GM18517 (cell line): ENCODE measurements at regions not wholly inside any gene's neighbourhood (a gene's known extent, or its start where the extent isn't known, plus 50 kb on each side); places are given as distances from the start of the nearest gene placed in this dataset.

Experiments used
- ATAC-seq: cut with Tn5 transposase; IDR thresholded peaks from one replicate; pipeline ENCODE4 v1.9.1; 2021; ENCODE audit warnings: mild to moderate bottlenecking, moderate library complexity; ENCODE audit not compliant: unreplicated experiment

- no peak for ATAC-seq
These were observed 591.0 kb downstream of the EPHA4 start for GRCh38 chr2:220980966-220981675.

GRCh38 chr2:220981926-220982325 is 590.2 kb downstream of the EPHA4 start:
- ATAC-seq, result no peak

- ATAC-seq, result no peak
These were observed 586.5 kb downstream of the EPHA4 start for GRCh38 chr2:220985561-220985960.

- ATAC-seq, result no peak
These were observed 584.3 kb downstream of the EPHA4 start for GRCh38 chr2:220987839-220988238.

GRCh38 chr2:220991972-220992371 is 580.1 kb downstream of the EPHA4 start:
- no peak for ATAC-seq

GRCh38 chr2:220994846-220995245 is 577.3 kb downstream of the EPHA4 start:
- no peak for ATAC-seq

- ATAC-seq, result no peak
These were observed 576.5 kb downstream of the EPHA4 start for GRCh38 chr2:220995581-220995980.

- ATAC-seq, result no peak
These were observed 573.9 kb downstream of the EPHA4 start for GRCh38 chr2:220998156-220998555.

DNA sequence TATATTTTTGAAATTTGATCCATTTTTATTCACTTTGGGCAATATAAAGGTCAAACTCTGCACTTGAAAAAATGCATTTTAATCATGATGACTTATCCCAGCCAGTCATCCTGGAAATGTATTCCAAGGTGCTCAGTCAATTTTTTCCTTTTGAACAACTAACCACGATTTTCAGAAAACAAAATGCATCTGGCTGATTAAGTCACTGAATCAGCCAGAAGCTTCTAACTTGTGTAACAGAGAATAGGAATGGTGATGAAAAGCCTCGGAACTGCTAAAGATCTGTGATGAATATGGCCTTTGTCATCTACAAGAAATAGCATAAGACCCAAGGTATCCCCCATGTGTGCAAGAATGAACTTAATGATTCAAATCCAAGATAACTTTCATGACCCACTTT is 572.7 kb downstream of the EPHA4 start:
- ATAC-seq, result no peak

GRCh38 chr2:221001381-221001801 is 570.7 kb downstream of the EPHA4 start:
- no peak for ATAC-seq

DNA sequence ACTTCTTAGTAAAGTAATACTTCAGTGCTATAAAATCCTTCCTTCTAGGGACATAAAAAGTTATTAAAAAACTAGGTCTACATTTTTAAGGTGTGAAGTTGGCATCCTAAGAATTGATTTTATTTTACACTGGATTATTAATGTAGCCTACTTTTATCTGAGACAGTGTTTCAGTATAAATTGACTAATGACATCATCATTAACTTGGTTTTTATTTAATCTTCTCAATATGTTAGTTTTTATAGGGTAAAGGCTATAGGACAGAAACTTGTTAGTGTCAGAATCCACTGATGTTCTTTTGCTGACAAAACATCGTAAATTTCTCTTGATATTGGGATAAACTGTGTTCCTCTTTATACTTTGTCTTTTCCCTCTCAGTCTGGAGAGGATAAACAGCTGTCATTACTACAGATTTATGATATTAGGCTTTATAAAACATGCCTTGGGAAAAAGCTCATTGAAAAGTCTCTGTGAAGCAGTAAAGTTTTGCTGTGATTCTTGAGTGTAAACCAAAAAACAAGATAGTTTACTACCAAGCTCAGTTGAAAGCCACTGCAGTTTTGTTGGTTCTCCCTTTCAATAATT is 569.9 kb downstream of the EPHA4 start:
- ATAC-seq, result no peak

DNA sequence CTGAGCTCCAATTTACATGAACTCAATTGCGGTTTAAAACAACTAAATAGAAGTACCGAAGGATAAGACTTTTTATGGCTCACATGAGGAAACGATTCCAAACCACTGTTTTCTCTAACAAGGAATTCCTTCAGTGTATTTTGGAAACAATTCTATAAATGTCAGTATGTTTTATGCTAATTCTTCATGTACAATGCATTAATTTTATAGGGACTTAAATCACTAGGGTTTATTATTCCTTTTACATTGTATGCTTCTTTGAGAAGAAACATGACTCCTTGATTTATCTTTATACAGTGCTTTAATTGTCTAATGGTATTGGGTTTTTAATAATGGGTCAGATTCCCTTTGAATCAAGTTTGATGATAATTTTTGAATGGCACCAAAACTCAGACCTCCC is 566.8 kb downstream of the EPHA4 start:
- no peak for ATAC-seq

DNA sequence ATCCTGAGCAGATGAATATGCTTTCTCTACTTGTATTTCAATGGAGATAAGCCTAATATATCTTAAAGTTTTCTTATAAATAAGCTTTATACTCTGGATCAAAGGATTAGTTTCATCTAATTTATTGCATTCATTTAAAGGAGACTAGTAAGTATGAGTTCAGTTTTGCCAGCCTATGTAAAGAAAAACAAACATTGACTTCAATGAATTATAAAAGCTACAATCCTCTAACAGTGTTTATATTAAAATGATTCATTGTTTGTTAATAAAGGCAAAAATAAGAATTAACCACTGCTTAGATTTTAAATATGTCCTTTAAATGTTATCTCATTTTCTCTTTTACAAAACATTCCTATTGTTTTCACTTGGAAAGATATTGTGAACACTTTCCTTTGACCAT is 566.0 kb downstream of the EPHA4 start:
- ATAC-seq, result no peak

- ATAC-seq, result no peak
These were observed 555.6 kb downstream of the EPHA4 start for GRCh38 chr2:221016551-221016950.

- no peak for ATAC-seq
These were observed 553.8 kb downstream of the EPHA4 start for GRCh38 chr2:221018262-221018661.

- no peak for ATAC-seq
These were observed 552.4 kb downstream of the EPHA4 start for GRCh38 chr2:221019668-221020067.

DNA sequence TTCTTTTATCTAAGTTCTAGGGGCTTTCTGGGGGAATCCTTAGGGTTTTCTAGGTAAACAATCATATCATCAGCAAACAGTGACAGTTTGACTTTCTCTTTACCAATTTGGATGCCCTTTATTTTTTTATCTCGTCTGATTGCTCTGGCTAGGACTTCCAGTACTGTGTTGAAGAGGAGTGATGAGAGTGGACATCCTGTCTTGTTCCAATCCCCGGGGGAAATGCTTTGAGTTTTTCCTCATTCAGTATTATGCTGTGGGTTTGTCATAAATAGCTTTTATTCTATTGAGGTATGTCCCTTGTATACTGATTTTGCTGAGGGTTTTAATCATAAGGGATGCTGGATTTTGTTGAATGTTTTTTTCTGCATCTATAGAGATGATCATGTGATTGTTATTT is 549.5 kb downstream of the EPHA4 start:
- ATAC-seq, result no peak

GRCh38 chr2:221025398-221025797 is 546.7 kb downstream of the EPHA4 start:
- ATAC-seq, result no peak

- ATAC-seq, result no peak
These were observed 537.9 kb downstream of the EPHA4 start for GRCh38 chr2:221034026-221034701.

- no peak for ATAC-seq
These were observed 537.1 kb downstream of the EPHA4 start for GRCh38 chr2:221034973-221035372.

GRCh38 chr2:221042926-221043325 is 529.2 kb downstream of the EPHA4 start:
- ATAC-seq, result no peak

DNA sequence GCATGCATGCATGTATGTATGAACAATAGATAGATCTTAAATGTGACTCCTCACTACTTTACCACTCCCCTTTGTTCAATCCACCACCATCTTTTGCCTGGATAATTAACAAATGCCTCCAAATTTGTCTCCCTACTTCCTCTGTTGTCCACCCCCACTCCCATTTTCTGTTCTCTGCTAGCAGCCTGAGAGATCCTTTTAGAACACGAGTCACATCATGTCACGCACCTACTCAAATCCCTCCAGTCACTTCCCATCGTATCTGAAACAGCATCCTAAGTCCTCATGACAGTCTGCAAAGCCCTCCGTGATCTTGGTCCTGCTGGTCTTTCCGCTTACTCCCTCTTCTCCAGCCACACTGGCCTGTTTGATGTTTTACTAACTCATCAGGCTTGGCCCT is 527.3 kb downstream of the EPHA4 start:
- no peak for ATAC-seq
